Activated CD4-positive, alpha-beta T cell treated with anti-CD3 and anti-CD28 coated beads for 48 hours (primary cell): ENCODE measurements at regions not wholly inside any gene's neighbourhood (a gene's known extent, or its start where the extent isn't known, plus 50 kb on each side); places are given as distances from the start of the nearest gene placed in this dataset.
"Not testable (repeated sequence)": the region's sequence is repeated elsewhere in the genome, so short reads cannot be mapped to it uniquely, and the experiment has no call there.

Experiments used
- DNase-seq: peaks from one replicate; pipeline ENCODE4 v3.0.0-alpha.2; 2020

GRCh38 chr3:106485802-106486201 lies 617.0 kb upstream of the CBLB start:
- no peak for DNase-seq

DNA sequence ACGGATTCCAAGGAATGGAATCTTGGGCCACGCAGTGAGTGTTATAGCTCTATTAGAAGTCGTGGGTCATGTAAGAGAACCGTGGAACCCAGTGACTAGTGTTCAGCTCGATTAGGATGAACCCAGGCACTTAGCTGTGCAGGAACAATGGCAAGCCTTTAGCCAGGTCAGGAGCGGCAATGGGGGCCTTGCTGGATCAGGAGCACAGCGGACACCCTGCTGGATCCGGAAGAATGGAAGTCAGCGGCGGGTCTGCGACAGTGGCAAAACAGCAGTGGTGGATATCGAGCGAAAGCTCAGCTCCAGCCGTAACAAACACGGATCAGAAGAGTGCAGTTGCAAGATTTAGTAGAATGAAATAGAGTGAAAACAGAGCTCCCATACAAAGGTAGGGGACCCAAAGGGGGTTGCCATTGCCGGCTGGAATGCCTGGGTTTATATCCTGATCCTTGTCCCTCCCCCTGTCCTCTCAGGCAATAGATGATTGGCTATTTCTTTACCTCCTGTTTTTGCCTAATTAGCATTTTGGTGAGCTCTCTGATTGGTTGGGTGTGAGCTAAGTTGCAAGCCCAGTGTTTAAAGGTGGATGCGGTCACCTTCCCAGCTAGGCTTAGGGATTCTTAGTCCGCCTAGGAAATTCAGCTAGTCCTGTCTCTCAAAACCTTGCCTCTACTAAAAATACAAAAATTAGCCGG lies 618.3 kb upstream of the CBLB start:
- not testable (repeated sequence) for DNase-seq

DNA sequence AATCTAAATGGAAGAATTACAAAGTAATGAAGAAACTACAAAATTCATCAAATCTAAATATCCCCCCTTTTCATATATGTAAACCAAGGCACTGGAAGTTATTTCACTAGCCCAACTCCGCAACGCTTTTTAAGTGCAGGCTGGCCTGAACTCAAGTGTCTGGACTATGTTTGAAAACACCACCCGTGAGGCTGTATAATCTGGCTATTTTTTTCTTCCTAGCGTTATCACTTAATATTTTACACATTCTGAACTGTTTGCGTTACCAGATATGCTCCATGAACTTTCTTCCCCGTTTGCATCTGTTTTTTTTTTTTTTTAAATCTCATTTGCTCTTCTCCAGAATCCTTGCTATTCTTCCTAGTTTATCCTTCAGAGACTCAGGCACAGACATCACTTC lies 619.5 kb upstream of the CBLB start:
- DNase-seq = no peak

DNA sequence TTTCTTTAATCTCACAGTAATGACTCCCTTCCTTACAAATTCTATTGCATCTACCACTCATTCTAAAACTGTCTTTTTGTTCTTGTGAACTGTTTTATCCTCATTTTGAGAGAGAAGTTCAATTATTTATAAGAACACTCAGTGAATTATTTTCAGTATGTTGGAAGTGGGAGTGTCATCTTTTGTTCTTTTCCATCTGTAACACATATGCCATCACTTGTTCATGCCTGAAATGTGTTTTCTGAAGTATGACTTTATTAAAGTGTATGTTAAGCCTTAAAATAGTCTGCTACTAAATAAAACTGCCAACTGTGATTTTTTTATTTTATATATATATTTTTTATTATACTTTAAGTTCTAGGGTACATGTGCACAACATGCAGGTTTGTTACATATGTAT lies 623.0 kb upstream of the CBLB start:
- no peak for DNase-seq

GRCh38 chr3:106508331-106508893 lies 639.6 kb upstream of the CBLB start:
- DNase-seq = no peak

DNA sequence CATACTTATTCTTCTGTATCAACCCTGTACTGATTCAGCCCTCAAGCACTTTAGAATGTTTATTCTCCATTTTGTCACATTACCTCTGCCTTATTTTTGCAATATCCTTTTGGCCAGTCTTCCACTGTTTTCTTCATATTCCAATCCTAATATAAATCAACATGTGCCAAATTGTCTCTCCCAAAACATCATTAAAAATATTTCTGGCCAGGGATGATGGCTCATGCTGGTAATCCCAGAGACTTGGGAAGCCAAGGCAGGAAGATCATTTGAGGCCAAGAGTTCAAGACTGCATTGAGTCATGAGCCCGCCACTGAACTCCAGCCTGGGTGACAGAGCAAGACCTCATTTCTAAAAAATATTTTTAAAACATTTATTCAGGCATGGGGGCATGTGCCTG lies 641.4 kb upstream of the CBLB start:
- no peak for DNase-seq

GRCh38 chr3:106512846-106513245 lies 644.0 kb upstream of the CBLB start:
- DNase-seq = no peak

DNA sequence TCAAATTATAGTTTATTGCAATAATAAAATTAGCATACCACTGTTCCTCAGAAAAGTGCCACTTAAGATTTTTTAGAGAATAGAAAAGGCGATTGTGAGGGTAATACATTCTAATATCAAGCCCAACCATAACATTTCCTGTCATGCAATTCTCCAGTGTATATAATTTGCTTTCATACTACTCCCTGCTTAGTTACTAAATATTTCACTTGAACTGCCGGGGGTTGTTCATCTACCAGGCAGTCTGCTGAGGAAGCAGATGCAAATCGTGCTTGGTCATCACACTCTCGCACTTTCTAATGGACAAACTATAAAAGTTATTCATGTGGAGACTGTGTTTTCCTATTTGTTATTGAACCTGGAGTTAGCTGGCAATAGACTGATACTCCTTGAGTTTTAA lies 645.6 kb upstream of the CBLB start:
- DNase-seq = no peak

GRCh38 chr3:106518516-106518915 lies 649.7 kb upstream of the CBLB start:
- no peak for DNase-seq

- no peak for DNase-seq
These were observed 653.6 kb upstream of the CBLB start for GRCh38 chr3:106522397-106522796.

- DNase-seq = no peak
These were observed 660.1 kb upstream of the CBLB start for GRCh38 chr3:106528932-106529331.

DNA sequence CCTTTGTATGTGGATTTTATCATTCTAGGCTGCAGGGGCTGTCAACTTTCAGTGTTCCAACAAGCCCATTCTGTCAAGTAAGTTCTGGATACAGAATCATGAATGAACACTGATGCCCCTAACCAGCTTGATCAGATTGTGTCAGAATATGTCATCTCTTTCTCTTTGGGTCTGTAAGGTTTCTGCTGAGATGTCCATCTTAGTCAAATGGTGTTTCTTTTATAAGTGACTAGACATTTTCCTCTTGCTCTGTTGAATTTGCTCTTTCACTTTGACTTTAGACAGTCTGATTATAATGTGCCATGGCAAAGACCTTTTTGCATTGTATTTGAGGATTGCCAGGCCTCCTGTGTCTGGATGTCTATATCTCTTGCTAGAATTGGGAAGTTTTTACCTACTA lies 660.9 kb upstream of the CBLB start:
- no peak for DNase-seq

- DNase-seq = no peak
These were observed 661.6 kb upstream of the CBLB start for GRCh38 chr3:106530367-106530766.

- DNase-seq = not testable (repeated sequence)
These were observed 663.0 kb upstream of the CBLB start for GRCh38 chr3:106531771-106532329.

DNA sequence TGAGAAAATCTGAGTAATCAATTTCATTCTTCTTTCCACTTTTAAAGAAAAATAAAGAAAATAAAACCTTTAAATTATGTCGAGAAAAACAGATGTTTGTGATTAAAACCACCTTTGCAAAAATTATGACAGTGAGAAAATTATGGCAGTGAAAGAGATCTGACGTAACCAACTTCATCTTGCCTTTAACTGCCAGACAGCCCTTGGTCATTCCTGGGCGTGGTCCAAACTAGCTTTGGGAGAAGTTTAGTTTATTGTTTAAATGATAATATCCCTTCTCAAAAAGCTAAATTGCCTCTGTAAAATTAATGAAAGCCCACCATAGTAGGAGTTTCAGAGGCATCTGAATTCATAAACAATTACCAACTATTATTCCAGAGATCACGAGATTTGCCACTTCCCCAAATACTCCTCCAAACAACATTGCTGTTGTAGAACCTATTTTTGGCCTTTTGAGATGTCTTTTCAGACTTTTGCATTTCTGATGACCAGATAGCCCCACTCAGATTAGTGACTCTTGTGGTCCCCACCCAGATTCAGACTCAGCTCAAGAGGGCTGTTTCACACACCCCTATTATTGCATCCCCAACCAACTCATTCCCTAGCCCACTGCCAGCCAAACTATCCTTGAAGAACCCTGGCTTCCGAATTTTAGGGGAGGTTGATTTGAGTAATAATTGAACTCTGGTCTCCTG lies 664.4 kb upstream of the CBLB start:
- no peak for DNase-seq

DNA sequence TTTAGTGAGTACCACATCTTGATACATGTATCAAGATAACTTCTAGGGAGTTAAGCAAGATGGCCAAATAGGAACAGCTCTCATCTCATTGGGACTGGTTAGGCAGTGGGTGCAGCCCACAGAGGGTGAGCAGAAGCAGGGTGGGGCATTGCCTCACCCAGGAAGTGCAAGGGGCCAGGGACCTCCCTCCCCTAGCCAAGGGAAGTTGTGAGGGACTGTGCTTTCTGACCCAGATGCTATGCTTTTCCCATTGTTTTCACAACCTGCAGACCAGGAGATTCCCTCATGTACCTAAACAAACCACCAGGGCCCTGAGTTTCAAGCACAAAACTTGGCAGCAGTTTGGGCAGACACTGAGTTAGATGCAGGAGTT lies 665.0 kb upstream of the CBLB start:
- no peak for DNase-seq

DNA sequence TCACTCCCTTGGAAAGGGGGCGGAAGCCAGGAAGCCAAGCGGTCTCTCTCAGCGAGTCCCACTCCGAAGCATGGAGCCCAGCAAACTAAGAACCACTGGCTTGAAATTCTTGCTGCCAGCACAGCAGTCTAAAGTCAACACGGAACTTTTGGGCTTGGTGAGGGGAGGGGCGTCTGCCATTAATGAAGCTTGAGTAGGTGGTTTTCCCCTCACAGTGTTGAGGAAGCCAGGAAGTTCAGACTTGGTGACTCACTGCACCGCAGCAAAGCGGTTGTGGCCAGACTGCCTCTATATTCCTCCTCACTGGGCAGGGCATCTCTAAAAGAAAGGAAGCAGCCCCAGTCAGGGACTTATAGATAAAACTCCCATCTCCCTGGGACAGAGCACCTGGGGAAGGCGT lies 665.4 kb upstream of the CBLB start:
- DNase-seq = peak; percentile 66

DNA sequence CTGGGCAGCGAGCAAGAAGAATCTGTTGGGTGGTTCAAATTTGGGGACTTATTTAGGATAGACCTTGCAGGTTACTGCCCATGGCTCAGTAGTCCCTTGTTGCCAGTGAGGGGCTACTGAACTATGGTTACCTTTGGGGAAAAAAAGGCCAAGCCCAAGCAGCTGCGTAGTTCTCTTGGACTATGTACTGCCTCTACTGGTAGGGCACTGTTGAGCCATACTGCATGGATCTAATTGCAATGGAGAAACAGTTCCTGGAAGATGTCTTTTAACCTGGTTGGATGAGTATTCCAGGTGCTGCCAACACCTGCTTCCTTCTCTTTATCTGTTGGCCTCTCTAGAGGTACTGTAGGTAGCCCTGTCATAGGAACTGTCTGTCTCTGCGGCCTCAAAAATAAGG lies 671.9 kb upstream of the CBLB start:
- no peak for DNase-seq

- DNase-seq = no peak
These were observed 673.4 kb upstream of the CBLB start for GRCh38 chr3:106542101-106542769.

DNA sequence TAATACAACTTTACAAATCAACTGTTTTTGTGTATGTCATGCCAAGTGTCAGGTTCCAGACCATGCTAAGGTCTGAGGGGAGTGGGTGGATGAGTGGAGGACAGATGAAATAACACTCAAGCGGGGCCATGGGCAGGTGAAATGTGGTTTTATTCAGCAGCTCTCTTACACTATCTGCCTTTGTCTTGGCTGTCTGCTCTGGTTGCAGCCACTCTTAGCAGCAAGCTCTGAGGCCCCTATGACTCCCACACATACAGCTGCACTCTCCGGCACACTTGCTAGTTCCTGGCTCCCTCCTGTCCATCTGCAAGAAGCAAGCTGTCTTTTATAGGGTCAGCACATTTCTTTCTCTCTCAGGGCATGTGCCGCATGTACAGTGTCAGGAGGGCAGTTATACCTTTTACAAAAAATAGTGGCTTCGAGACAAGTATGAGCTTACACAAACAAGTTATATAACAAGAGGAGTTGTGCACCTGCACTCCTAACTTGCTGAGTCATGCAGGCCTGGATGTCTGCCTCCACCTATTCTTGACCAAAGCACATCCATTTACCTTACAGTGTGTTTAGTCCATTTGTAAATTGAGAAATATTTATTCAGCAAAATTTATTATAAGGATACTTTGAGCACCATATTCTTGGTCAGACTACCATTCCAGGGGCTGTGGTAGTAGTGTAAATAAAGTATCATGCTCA lies 683.7 kb upstream of the CBLB start:
- no peak for DNase-seq

- DNase-seq = no peak
These were observed 691.7 kb upstream of the CBLB start for GRCh38 chr3:106560451-106560966.

DNA sequence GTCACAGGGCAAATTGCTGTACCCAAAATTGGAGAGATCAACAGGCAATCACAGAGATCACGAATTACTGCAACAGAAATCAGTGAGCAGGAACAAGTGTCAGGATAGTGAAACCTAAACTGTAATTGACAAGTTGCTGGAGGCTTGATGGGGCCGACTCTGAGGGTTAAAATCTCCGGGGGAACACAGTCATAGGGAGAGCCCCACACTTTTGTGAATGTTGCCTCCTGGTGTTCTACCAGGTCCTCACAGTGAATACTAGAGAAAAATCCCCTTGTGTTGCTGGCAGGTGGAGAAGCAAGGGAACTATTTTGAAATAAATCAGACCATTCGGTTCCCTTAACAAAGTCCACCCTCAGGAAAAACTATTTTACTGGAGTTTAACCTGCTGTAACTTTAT lies 697.5 kb upstream of the CBLB start:
- peak; percentile 37 for DNase-seq

DNA sequence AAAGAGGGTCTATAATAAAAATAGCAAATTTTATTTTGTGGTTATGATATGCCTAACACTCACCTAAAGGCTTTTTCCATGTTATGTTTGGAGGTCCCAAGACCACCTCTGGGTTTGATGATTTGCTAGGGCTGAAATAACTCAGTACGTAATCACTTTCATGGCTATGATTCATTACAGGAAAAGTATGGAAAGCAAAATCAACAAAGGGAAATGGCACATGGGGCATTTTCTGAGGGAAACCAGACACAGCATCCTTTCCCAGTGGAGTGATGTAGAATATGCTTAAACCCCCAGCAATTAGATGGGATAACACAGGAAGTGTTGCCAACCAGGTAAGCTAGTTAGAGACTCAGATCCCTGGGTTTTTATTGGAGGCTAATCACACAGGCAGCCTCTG lies 701.6 kb upstream of the CBLB start:
- no peak for DNase-seq
